HG03060 (cell line): ENCODE measurements at regions not wholly inside any gene's neighbourhood (a gene's known extent, or its start where the extent isn't known, plus 50 kb on each side); places are given as distances from the start of the nearest gene placed in this dataset.

Source experiments
- ATAC-seq: cut with Tn5 transposase; IDR thresholded peaks from one replicate; pipeline ENCODE4 v1.9.1; 2021; ENCODE audit warnings: low read depth, moderate number of reproducible peaks; ENCODE audit not compliant: unreplicated experiment

DNA sequence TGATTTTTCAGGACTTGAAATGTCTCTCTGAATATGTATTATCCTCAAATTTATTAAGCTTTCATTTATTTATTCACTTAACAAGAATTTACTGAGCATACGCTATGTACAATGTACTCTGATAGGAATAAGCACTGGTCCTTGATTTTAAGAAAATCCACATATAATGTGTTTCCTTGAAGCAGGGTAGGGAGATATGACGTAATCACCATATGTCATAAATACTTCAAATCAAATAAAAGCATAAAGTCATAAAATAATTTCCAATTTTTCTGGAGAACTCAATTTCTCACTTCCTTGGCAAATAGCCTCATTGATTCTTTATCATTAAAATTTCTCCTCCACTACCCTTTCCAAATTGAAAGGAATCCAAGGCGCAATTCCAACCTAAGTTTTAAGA, 177.8 kb upstream of the GAP43 start:
- ATAC-seq = no peak

DNA sequence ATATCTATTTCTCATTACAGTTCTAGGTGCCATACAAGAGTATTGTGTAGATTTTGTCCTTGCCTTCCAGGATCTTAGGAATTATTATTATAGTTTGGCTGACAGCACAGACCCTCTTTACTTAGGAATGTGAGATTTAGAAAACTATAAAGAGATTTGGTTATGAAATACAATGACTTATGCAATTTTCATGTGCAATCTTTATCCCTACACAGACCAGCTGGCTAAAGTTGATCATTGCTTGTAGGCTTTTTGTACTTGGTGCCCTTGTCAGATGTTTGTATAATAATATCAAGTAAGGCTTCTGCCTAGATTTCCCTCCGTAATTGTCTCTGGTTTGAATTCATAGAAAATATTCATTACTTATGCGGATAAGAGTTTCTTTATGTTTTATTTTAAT, 174.5 kb upstream of the GAP43 start:
- ATAC-seq = no peak

DNA sequence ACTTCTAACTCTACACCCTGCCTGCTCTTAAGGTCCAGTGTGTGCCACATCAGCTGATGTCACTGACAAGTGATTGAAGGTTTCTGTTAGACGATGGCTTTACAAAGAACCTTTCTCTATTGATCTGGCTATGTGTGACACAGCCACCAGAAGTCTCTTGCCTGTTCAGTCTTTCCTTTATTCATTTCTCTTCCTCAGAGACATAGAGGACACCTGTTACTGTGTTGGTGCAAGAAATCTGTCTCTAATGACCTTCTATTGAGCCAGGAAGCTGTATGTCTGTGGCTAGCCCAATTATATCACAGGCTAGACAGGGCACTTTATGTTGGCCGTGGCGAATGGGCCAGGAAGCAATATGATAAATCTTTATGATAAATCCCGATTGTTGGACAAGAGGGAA, 173.3 kb upstream of the GAP43 start:
- no peak for ATAC-seq

DNA sequence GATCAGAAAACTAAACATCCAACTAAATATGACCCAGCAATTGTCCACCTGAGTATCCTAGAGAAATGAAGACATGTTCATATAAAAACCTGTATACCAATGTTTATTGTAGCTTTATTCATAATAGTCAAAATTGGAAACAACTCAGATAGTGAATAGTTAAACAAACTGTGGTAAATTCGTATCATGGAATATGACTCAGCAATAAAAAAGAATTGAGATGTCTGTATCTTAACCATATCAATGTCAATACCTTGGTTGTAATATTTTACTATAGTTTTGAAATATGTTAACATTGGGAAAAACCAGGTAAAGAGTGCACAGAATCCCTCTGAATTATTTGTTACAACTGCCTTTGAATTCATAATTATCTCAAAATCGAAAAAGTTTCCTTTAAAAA, 159.3 kb upstream of the GAP43 start:
- ATAC-seq = no peak

- no peak for ATAC-seq
Measured at GRCh38 chr3:115469649-115470048, 153.7 kb upstream of the GAP43 start.

DNA sequence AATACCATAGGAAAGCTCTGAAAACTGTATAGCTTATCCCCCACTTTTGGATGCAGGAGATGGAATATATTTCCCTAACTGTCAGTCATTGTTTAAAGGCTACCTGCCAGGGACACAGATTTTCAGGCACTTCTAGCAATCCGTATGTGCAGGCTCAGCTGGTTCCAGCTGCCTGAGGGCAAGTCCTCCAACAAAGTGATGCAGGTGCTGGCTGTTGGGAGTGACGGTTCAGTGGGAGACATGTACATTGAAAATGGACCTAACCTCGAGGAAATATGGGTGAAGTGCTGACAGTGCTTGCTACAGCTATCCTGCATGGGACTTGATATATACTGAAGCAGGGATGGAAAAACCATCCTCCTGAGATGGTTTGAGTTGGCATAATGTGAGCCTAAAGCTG, 153.1 kb upstream of the GAP43 start:
- ATAC-seq = no peak

DNA sequence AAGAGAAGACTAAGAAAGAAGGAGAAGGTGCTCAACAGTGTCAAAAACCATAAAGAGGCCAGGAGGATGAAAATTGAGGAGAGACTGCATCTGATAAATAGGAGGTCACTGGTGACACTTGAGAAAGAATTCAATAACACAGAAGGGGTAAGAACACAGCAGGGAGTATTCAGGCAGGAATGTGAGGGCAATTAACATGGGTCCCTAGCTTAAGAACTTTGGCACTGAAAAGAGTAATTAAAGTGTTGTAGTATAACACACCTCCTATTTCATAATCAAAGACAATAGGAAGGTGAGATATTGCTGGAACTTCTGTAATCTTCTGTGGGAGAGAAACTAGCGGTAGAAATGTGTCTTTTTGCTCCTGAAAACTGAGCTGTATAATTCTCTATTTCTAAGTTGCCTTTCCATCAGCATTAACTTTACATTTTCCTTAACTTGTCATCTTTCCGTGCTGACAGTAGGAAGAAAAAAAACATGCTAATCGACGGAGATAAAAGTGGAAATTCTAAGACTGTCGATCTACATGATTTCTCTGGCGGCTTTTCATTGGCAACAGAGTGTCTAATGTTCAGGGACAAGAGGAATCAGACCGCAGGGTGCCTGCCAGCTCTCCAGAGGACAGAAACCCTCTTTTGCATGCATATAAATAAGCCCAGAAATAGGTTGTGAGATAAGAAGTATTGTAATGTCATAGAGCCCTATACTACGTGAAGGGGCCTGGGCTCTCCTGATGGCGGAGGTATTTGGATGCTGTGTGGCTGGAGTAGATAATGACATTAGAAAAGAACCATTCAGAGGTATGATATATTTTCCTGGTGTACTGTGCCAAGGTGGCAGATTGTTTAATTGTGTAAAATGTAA, 147.9 kb upstream of the GAP43 start:
- no peak for ATAC-seq

- no peak for ATAC-seq
Measured at GRCh38 chr3:115476472-115476871, 146.8 kb upstream of the GAP43 start.

DNA sequence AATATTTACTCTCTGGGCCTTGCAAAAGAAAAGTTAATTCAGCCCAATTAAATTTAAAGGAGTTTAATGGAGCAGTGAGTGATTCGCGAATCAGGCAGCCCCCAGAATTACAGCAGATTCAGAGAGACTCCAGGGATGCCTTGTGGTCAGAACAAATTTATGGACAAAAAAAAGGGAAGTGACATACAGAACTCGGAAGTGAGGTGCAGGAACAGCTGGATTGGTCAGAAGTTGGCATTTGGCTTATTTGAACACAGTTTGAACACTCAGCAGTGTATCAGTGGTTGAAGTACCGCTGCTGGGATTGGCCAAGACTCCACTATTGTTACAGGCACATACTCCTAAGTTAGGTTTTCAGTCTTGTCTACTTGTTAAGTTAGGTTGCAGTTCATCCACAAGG, 145.0 kb upstream of the GAP43 start:
- no peak for ATAC-seq

- ATAC-seq = no peak
Measured at GRCh38 chr3:115486880-115487279, 136.4 kb upstream of the GAP43 start.

GRCh38 chr3:115487968-115488367, 135.3 kb upstream of the GAP43 start:
- ATAC-seq = no peak

- no peak for ATAC-seq
Measured at GRCh38 chr3:115488409-115488808, 134.9 kb upstream of the GAP43 start.

- no peak for ATAC-seq
Measured at GRCh38 chr3:115494826-115495225, 128.5 kb upstream of the GAP43 start.

- no peak for ATAC-seq
Measured at GRCh38 chr3:115498421-115498820, 124.9 kb upstream of the GAP43 start.

GRCh38 chr3:115498898-115499297, 124.4 kb upstream of the GAP43 start:
- no peak for ATAC-seq

DNA sequence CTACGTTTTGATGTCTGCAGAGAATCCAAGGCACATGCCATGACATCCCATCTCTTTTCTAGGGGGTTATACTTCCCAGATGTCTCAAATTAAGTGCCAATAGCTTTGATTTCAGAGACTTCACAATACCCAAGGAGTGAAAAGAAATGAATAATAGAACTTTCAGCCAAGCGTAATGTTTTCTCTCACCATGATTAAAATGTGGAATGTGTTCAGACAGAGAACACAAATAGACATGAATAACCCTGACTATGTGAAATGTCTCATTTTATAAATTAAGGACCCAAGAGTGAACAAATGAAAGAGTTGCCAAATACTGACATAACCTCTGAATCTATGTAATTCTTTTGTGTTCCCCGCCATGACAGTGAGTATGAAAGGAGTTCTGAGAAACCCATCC, 123.6 kb upstream of the GAP43 start:
- no peak for ATAC-seq

DNA sequence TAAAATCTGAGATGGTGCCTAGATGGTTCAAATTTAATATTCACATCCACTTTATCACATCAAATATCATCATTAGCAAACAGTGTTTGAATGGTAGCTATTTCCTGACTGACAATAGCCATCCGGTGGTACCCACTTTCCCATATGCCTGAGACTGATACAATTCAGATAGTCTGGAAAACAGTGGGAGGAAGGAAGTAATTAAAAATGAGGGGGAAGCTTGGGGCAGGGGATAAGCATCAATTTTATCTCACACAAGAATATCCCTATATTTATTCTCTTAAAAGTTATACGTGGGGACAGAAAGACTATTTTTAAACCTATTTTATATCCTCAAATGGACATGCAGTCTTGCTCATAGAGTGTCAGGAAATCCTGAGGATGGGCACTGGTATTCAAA, 122.5 kb upstream of the GAP43 start:
- no peak for ATAC-seq

DNA sequence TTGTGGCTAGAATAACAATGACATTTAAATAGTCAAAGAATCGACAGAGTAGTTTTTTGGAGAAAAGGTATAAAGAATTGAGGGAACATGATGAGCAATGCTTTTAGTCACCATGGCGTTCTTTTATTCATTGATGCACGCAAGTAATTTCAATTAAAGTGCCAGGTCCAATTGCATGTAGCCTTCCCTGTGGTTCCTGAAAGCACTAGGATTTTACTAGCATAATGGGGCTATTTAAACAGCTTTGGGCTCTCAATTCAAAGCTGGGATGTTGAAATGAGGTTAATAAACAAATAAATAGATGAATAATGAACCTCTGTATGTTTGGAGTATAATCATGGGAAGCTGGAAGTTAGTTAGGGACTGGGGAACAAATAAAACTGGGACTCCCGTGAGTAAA, 121.2 kb upstream of the GAP43 start:
- no peak for ATAC-seq

DNA sequence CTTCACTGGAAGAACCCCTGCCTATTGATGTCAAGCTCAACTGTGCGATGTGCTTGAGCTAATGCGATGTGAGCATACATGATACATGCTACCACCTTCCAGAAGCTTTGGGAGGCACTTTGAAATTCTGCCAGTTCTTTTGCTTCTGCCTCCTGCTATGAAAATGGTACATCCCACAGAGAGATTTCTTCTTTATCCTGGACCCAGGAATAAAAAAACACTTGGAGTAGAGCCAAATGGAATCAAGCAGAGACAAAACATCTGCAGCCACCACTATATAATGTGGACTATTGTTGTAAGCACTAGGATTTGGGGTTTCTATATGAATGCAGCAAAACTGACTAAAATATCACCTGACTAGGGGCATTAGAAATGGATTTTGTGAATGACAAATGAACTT, 119.9 kb upstream of the GAP43 start:
- no peak for ATAC-seq

GRCh38 chr3:115508562-115508961, 114.7 kb upstream of the GAP43 start:
- no peak for ATAC-seq

DNA sequence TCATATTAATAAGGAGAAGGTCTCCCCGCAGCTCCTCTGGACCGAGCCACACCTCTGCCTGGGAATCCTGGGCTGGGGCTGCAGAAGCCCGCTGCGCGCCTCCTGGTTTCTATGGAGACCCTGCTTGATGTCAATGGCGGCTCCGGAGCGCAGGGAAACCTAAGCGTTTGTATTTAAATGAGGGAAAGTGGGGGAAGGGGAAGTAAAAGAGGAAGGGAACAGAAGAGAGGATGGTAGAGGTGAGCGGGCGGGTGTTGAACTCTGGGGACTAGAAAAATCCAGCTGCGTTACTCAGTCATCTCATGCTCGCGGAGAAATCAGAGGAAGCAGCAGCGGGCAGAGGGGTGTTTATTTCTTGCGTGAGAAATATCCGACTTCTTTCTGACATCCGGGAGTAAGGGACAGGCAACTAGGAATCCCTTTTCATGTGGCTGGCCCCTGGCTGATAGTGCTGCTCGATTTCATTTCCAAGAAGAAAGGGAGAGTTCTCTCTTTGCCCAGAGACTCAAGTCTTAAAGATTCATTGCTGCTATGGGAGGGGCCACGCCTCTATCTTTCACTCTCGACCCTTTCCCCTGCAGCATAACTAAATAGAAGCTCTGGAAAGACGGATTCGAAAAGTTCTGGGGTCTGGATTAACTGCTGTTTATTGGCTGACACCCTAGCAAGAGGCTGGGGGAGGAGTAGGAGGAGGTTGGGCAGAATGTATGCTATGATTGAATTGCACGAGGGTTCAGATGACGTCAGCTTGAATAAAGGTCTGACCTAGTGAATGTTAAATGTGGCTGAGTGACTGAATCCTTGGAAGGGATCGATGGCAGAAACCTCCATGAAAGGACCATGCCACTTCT, 110.5 kb upstream of the GAP43 start:
- ATAC-seq = no peak

DNA sequence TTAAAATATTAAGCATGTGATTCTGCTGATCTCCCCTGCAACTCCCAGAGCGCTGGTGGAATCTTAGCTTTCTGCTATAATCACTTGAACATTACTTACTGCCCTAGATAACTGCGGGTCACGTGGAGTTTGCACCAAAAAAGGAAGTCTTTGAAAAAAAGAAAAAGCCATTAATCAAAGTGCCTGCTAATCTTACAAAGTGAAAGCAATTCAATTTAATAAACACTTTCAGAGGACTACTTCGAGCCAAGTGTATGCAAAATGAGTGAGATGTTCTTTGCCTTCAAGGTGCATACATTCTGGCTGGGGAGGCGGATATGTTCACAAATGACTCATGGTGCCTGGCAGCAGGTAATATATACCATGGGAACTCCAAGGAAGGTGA, 109.9 kb upstream of the GAP43 start:
- no peak for ATAC-seq
